ENCODE measurements at regions not wholly inside any gene's neighbourhood (a gene's known extent, or its start where the extent isn't known, plus 50 kb on each side); places are given as distances from the start of the nearest gene placed in this dataset.

DNA sequence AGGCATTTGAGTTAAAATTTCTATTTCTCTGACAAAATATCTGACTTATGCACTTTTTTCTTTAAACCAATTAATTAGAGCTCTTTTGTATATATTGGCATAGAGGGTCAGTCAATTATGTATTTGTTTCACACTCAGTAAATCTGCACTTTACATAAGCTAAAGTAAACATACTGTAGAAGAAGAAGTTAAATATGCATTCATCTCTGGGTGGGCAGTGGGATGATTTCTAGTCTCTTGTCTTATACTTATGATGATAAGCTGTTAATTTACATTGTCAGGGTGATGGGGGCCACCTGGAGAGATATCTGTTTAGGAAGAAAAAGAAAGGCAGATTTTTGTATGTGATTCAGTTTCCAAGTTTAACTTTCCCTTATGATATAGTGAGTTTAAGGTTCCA is 330.8 kb downstream of the IPO8 start:
- TF ChIP-seq, protein P1, sequence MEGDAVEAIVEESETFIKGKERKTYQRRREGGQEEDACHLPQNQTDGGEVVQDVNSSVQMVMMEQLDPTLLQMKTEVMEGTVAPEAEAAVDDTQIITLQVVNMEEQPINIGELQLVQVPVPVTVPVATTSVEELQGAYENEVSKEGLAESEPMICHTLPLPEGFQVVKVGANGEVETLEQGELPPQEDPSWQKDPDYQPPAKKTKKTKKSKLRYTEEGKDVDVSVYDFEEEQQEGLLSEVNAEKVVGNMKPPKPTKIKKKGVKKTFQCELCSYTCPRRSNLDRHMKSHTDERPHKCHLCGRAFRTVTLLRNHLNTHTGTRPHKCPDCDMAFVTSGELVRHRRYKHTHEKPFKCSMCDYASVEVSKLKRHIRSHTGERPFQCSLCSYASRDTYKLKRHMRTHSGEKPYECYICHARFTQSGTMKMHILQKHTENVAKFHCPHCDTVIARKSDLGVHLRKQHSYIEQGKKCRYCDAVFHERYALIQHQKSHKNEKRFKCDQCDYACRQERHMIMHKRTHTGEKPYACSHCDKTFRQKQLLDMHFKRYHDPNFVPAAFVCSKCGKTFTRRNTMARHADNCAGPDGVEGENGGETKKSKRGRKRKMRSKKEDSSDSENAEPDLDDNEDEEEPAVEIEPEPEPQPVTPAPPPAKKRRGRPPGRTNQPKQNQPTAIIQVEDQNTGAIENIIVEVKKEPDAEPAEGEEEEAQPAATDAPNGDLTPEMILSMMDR (IDR thresholded peaks at IDR 0.05): no peak
- TF ChIP-seq EP300 (IDR thresholded peaks at IDR 0.05; ENCODE audit: low read depth) (no peak), POLR2AphosphoS5 (IDR thresholded peaks at IDR 0.05) (no peak)
